CD14-positive monocyte (primary cell): ENCODE measurements at regions not wholly inside any gene's neighbourhood (a gene's known extent, or its start where the extent isn't known, plus 50 kb on each side); places are given as distances from the start of the nearest gene placed in this dataset.

Experiments used
- DNase-seq, 3 donors: peaks; one replicate each; pipeline ENCODE4 v3.0.0-alpha.2; 2011 to 2022
- H2AFZ ChIP-seq: 2 replicates; pipeline ENCODE4 v1.6.0; 2012; ENCODE audit warnings: mild to moderate bottlenecking, low read depth, low read length, inconsistent platforms; ENCODE audit not compliant: insufficient read depth, poor library complexity, severe bottlenecking
- H3K27ac ChIP-seq, 2 donors: 1 replicate in 1 of 2; 2 replicates in 1 of 2; pipeline ENCODE4 v1.5.1; 2012 to 2013; ENCODE audit warnings: low read length in 2 of 2, control low read depth in 1 of 2, inconsistent platforms in 1 of 2, low read depth in 1 of 2, mild to moderate bottlenecking in 1 of 2
- H3K27me3 ChIP-seq, 2 donors: one replicate each; pipeline versions ENCODE4 v1.6.0 to v1.6.1; 2011 to 2013; ENCODE audit warnings: low read length in 2 of 2; ENCODE audit not compliant: control insufficient read depth in 2 of 2, insufficient read depth in 2 of 2
- H3K36me3 ChIP-seq, 2 donors: replicated peaks in 1 of 2; 1 replicate in 1 of 2; 2 replicates in 1 of 2; pipeline versions ENCODE4 v1.5.1 to v1.6.1; 2012 to 2013; ENCODE audit warnings: low read length in 2 of 2, control low read depth in 1 of 2, inconsistent platforms in 1 of 2, mild to moderate bottlenecking in 1 of 2; ENCODE audit not compliant: insufficient read depth in 2 of 2, control insufficient read depth in 1 of 2
- H3K4me1 ChIP-seq, 2 donors: 1 replicate in 1 of 2; 2 replicates in 1 of 2; pipeline versions ENCODE4 v1.5.1 to v1.6.1; 2012 to 2013; ENCODE audit warnings: low read length in 2 of 2, control low read depth in 1 of 2, inconsistent platforms in 1 of 2, mild to moderate bottlenecking in 1 of 2, moderate library complexity in 1 of 2; ENCODE audit not compliant: insufficient read depth in 2 of 2, control insufficient read depth in 1 of 2
- H3K4me2 ChIP-seq: replicated peaks from 2 replicates; pipeline ENCODE3; 2012; ENCODE audit warnings: low read length, moderate library complexity, mild to moderate bottlenecking; ENCODE audit not compliant: poor library complexity, severe bottlenecking; ENCODE audit errors: extremely low read depth
- H3K4me3 ChIP-seq, 3 experiments: fragments of 200-600 bp in 1 of 3; sonication (generic) in 1 of 3; replicated peaks in 1 of 3; 1 replicate in 2 of 3; 2 replicates in 1 of 3; pipeline ENCODE4 v1.5.1; 2011 to 2013; ENCODE audit warnings: low read length in 3 of 3, mild to moderate bottlenecking in 3 of 3, control low read depth in 2 of 3, low read depth in 2 of 3, inconsistent platforms in 1 of 3, moderate library complexity in 1 of 3
- H3K79me2 ChIP-seq: 2 replicates; pipeline ENCODE4 v1.6.0; 2012; ENCODE audit warnings: mild to moderate bottlenecking, control low read depth, inconsistent platforms, low read length, moderate library complexity; ENCODE audit not compliant: insufficient read depth
- H3K9ac ChIP-seq: 2 replicates; pipeline ENCODE4 v1.6.0; 2017; ENCODE audit warnings: low read length, mild to moderate bottlenecking; ENCODE audit not compliant: insufficient read depth, poor library complexity, severe bottlenecking
- H3K9me3 ChIP-seq, 2 donors: replicated peaks in 1 of 2; 1 replicate in 1 of 2; 2 replicates in 1 of 2; pipeline versions ENCODE4 v1.5.1 to v1.6.1; 2012 to 2013; ENCODE audit warnings: low read length in 2 of 2, control low read depth in 1 of 2; ENCODE audit not compliant: control insufficient read depth in 1 of 2, insufficient read depth in 1 of 2
- H4K20me1 ChIP-seq: 2 replicates; pipeline ENCODE4 v1.6.0; 2012; ENCODE audit warnings: mild to moderate bottlenecking, low read length, control low read depth, moderate library complexity; ENCODE audit not compliant: insufficient read depth
- H3K27ac Mint-ChIP-seq, 7 donors: one replicate each; pipeline ENCODE4 v1.8.0; 2020; ENCODE audit warnings: mild to moderate bottlenecking in 7 of 7, mixed read lengths in 7 of 7, moderate library complexity in 6 of 7, inconsistent platforms in 2 of 7
- H3K27me3 Mint-ChIP-seq, 3 donors: one replicate each; pipeline ENCODE4 v1.8.0; 2021 to 2022; ENCODE audit warnings: low read depth in 3 of 3, mild to moderate bottlenecking in 3 of 3, mixed read lengths in 3 of 3, moderate library complexity in 3 of 3, inconsistent platforms in 1 of 3
- H3K36me3 Mint-ChIP-seq, 2 donors: one replicate each; pipeline ENCODE4 v1.8.0; 2020; ENCODE audit warnings: mixed read lengths in 2 of 2, inconsistent platforms in 1 of 2, mild to moderate bottlenecking in 1 of 2
- H3K4me1 Mint-ChIP-seq: one replicate; pipeline ENCODE4 v1.8.0; 2020; ENCODE audit warnings: mild to moderate bottlenecking, mixed read lengths
- H3K4me3 Mint-ChIP-seq, 2 donors: one replicate each; pipeline ENCODE4 v1.8.0; 2020; ENCODE audit warnings: mild to moderate bottlenecking in 2 of 2, mixed read lengths in 2 of 2, moderate library complexity in 1 of 2
- H3K9me3 Mint-ChIP-seq, 7 donors: one replicate each; pipeline ENCODE4 v1.8.0; 2020 to 2022; ENCODE audit warnings: mixed read lengths in 7 of 7, mild to moderate bottlenecking in 6 of 7, moderate library complexity in 6 of 7, inconsistent platforms in 2 of 7
- WGBS: methylation state at CpG from one replicate; pipeline ENCODE4 v1.1.5; 2013; ENCODE audit warnings: missing lambda C conversion rate; ENCODE audit not compliant: insufficient coverage; 5-methylcytosine and 5-hydroxymethylcytosine counted together
- intact Hi-C, 2 donors: fragments of 100-400 bp; cut with micrococcal nuclease; formaldehyde crosslinking; loops; one replicate each; pipeline versions ENCODE4 v1.15.0 to v1.15.1; 2023
- TF ChIP-seq, protein P1 (sequence below): fragments of 200-600 bp; IDR thresholded peaks from one replicate; pipeline ENCODE4 v1.8.0; 2022; ENCODE audit warnings: antibody characterized with exemption, mild to moderate bottlenecking

DNA sequence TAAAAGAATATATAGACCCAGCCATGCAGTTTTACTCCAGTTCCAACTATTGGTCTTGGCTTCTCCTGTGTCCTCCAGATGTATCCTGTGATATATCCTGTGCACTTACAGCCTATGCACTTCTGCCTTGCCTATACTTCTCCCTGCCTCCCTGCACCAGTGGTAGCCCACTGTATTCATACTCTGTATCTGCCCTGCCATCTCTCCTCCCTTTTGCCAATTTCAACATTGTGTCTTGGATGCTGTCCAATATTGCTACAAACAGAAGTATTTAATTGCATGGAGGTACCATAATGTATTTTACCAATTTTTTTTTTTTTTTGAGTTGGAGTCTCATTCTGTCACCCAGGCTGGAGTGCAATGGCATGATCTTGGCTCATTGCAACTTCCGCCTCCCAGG, 242.7 kb downstream of the HAPSTR1 start:
- Histone ChIP-seq H3K36me3 (no peaks in the 10 kb centered on the region), H3K4me1 (no peaks in the 10 kb centered on the region), H3K4me2 (no peak overlapping the region), H3K27me3 (no peaks in the 10 kb centered on the region), H2AFZ (no peak overlapping the region), H3K27ac (no peak overlapping the region), H3K9ac (no peak overlapping the region), H3K9me3 (no peaks in the 10 kb centered on the region), H3K4me3 (no peak overlapping the region), H3K79me2 (no peaks in the 10 kb centered on the region), H4K20me1 (no peaks in the 10 kb centered on the region)
- peaks cover 0 to 8% (median 1%) of the 10 kb centered on the region in 7 donors for H3K9me3 Mint-ChIP-seq
- no peaks in the 10 kb centered on the region for H3K36me3 Mint-ChIP-seq
- no CpG with 5 or more reads among the region's 1 CpG for WGBS
- DNase-seq, result no peak
- no peaks in the 10 kb centered on the region for H3K4me1 Mint-ChIP-seq
- H3K27ac Mint-ChIP-seq, result no peak overlapping the region
- intact Hi-C loops, result no loop called here
- TF ChIP-seq, protein P1, sequence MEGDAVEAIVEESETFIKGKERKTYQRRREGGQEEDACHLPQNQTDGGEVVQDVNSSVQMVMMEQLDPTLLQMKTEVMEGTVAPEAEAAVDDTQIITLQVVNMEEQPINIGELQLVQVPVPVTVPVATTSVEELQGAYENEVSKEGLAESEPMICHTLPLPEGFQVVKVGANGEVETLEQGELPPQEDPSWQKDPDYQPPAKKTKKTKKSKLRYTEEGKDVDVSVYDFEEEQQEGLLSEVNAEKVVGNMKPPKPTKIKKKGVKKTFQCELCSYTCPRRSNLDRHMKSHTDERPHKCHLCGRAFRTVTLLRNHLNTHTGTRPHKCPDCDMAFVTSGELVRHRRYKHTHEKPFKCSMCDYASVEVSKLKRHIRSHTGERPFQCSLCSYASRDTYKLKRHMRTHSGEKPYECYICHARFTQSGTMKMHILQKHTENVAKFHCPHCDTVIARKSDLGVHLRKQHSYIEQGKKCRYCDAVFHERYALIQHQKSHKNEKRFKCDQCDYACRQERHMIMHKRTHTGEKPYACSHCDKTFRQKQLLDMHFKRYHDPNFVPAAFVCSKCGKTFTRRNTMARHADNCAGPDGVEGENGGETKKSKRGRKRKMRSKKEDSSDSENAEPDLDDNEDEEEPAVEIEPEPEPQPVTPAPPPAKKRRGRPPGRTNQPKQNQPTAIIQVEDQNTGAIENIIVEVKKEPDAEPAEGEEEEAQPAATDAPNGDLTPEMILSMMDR, result no peak
- peaks cover 2 to 4% (median 2%) of the 10 kb centered on the region in 3 donors for H3K27me3 Mint-ChIP-seq
- no peak overlapping the region for H3K4me3 Mint-ChIP-seq

DNA sequence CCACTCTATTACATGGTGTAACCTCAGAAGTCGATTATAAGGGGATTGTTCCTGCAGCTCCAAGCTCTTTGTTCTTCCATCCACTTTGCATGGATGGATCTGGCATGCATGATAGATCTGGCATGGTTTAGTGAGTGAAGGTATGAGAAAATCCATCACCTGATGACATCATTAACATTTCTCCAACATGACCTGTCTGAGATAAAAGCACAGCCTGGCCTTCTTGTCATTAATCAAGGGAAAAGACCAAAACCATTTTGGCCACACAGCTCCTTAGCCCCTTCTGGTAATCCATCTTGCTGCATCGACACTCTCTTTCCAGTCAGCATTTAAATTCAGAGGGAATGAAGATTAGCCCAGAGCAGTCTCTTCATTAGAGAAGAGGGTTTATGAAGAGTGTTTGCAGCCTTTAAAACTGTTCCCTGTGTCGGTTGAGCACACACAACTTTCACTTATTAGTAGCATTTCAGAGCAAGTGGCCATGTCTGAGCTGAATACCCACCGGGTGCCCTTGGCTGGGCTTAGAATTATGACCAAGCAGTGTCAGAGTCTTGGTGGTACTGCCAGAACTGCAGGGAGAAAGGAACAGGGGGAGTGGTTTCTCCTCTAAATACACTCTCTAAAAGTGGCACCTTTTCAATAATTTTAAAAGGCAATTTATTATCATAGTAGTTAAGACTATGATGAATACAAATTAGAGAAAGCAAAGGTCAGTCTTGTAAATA, 246.0 kb downstream of the HAPSTR1 start:
- H3K27me3 ChIP-seq, result no peaks in the 10 kb centered on the region
- H3K9ac ChIP-seq, result no peak overlapping the region
- no peaks in the 10 kb centered on the region for H3K4me1 ChIP-seq
- Mint-ChIP-seq H3K27me3 (peaks cover 0 to 3% (median 2%) of the 10 kb centered on the region in 3 donors), H3K27ac (no peak overlapping the region), H3K4me1 (no peaks in the 10 kb centered on the region), H3K4me3 (no peak overlapping the region), H3K9me3 (peaks cover 0 to 8% (median 0%) of the 10 kb centered on the region in 7 donors), H3K36me3 (no peaks in the 10 kb centered on the region)
- no peaks in the 10 kb centered on the region for H3K79me2 ChIP-seq
- WGBS, result no CpG with 5 or more reads among the region's 4 CpGs
- H2AFZ ChIP-seq, result no peak overlapping the region
- H3K36me3 ChIP-seq, result no peaks in the 10 kb centered on the region
- H3K9me3 ChIP-seq, result no peaks in the 10 kb centered on the region
- intact Hi-C loops, result no loop called here
- H3K27ac ChIP-seq, result no peak overlapping the region
- no peaks in the 10 kb centered on the region for H4K20me1 ChIP-seq
- H3K4me3 ChIP-seq, result no peak overlapping the region
- no peak for DNase-seq
- TF ChIP-seq, protein P1, result no peak
- no peak overlapping the region for H3K4me2 ChIP-seq
